Brain microvascular endothelial cell (primary cell): ENCODE measurements at regions not wholly inside any gene's neighbourhood (a gene's known extent, or its start where the extent isn't known, plus 50 kb on each side); places are given as distances from the start of the nearest gene placed in this dataset.

Experiments used
- DNase-seq: peaks from one replicate; pipeline ENCODE4 v3.0.0-alpha.2; 2020
- H3K27ac ChIP-seq: fragments of 250-450 bp; sonication (Bioruptor Pico); 2 replicates; pipeline ENCODE4 v1.5.1; 2020; ENCODE audit warnings: mild to moderate bottlenecking, moderate library complexity
- H3K27me3 ChIP-seq: fragments of 250-450 bp; sonication (Bioruptor Pico); replicated peaks from 2 replicates; pipeline ENCODE4 v1.5.1; 2020; ENCODE audit warnings: mild to moderate bottlenecking
- H3K36me3 ChIP-seq: fragments of 250-450 bp; sonication (Bioruptor Pico); replicated peaks from 2 replicates; pipeline ENCODE4 v1.5.1; 2020; ENCODE audit warnings: mild to moderate bottlenecking
- H3K4me3 ChIP-seq: 2 replicates; pipeline ENCODE4 v1.5.1; 2011; ENCODE audit warnings: low read depth, mild to moderate bottlenecking, control low read depth, low read length, moderate library complexity
- CTCF ChIP-seq: IDR thresholded peaks from 2 replicates; pipeline ENCODE4 v1.5.1; 2011; ENCODE audit warnings: low read depth, mild to moderate bottlenecking, moderate library complexity, low read length, control low read depth, inconsistent platforms; ENCODE audit errors: missing control alignments
- in situ Hi-C: cut with HindIII; loops from 2 replicates; pipeline ENCODE4 v1.10.0; 2017; ENCODE audit warnings: low sequenced_read_pairs, low pct_ligation_motif_present

GRCh38 chr3:3464131-3464530 lies 284.6 kb upstream of the CRBN start:
- no peak for TF ChIP-seq CTCF
- H3K27me3 ChIP-seq: no peaks in the 10 kb centered on the region
- no peak overlapping the region for H3K4me3 ChIP-seq
- H3K36me3 ChIP-seq: no peaks in the 10 kb centered on the region
- H3K27ac ChIP-seq: no peak overlapping the region
- in situ Hi-C loops: no loop called here
- DNase-seq: no peak

GRCh38 chr3:3461317-3461716 lies 281.8 kb upstream of the CRBN start:
- H3K4me3 ChIP-seq: no peak overlapping the region
- H3K27me3 ChIP-seq: no peaks in the 10 kb centered on the region
- no peak for DNase-seq
- in situ Hi-C loops: no loop called here
- H3K36me3 ChIP-seq: no peaks in the 10 kb centered on the region
- no peak overlapping the region for H3K27ac ChIP-seq
- TF ChIP-seq CTCF: no peak

DNA sequence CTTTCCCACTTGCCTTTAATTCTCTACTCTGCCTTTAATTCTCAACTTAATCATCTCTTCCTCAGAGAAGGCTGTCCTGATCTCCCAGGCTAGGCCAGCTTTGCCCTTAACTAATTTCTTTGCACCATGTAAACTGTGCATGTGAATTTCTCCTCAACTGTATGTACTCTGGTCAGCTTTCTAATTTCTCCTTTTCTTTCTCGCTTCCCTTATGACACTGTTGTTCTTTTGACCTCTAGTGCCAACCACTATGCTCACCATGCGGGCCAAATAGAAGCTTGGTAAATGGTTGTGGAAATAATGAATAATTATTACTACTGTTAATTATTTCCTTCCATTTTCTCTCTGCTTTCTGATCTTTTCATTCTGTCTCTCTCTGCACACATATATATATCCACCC lies 269.0 kb upstream of the CRBN start:
- in situ Hi-C loops: no loop called here
- no peak overlapping the region for H3K4me3 ChIP-seq
- no peaks in the 10 kb centered on the region for H3K36me3 ChIP-seq
- no peak overlapping the region for H3K27ac ChIP-seq
- no peaks in the 10 kb centered on the region for H3K27me3 ChIP-seq
- no peak for DNase-seq
- no peak for TF ChIP-seq CTCF

DNA sequence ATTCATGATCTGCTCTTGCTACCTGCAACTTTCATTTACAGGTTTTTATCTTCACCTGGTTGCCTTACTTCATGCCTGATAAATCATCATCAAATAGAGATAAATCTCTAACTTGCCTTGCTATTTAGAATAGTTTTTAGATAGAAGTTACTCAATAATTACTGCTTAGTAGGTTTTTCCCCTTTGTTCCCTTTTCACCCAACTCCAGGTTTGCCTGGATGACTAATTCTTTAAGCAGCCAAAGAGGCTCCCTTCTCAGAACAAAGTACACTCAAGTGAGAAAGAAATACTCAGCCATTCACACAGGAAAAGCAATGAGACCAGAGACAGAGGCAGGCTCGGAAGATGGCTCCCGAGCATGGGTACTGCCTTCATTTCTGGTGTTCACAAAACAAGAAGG lies 268.1 kb upstream of the CRBN start:
- Histone ChIP-seq H3K4me3 (no peak overlapping the region), H3K27ac (no peak overlapping the region), H3K36me3 (no peaks in the 10 kb centered on the region), H3K27me3 (no peaks in the 10 kb centered on the region)
- no peak for TF ChIP-seq CTCF
- DNase-seq: no peak
- in situ Hi-C loops: no loop called here

GRCh38 chr3:3446251-3446650 lies 266.8 kb upstream of the CRBN start:
- H3K36me3 ChIP-seq: no peaks in the 10 kb centered on the region
- H3K27ac ChIP-seq: no peak overlapping the region
- no peaks in the 10 kb centered on the region for H3K27me3 ChIP-seq
- H3K4me3 ChIP-seq: no peak overlapping the region
- TF ChIP-seq CTCF: no peak
- in situ Hi-C loops: no loop called here
- DNase-seq: no peak

DNA sequence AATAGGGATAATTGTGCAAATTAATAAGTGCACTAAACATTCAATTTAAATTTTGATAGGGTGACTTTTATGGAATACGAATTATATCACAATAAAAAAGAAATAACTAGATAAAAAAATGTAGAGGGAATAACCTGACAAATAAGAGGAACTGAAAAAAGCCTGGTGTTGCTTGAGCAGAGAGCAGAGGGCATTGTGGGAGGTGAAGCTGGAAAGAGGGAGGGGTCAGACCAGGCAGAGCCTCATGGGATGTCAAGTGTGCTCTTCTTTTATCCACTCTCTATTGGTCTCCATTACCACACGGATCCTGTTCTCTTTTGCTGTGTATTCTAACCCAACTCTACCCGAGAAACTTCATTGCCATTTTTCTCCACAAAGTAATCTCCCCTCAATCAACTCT lies 264.0 kb upstream of the CRBN start:
- H3K27me3 ChIP-seq: no peaks in the 10 kb centered on the region
- no peak for DNase-seq
- no peaks in the 10 kb centered on the region for H3K36me3 ChIP-seq
- in situ Hi-C loops: no loop called here
- no peak overlapping the region for H3K27ac ChIP-seq
- TF ChIP-seq CTCF: no peak
- H3K4me3 ChIP-seq: no peak overlapping the region
